NCI-H2171 treated with DMSO at 0.1 percent for 48 hours (cell line): ENCODE measurements at regions not wholly inside any gene's neighbourhood (a gene's known extent, or its start where the extent isn't known, plus 50 kb on each side); places are given as distances from the start of the nearest gene placed in this dataset.
A peak's percentile ranks its signal among the peaks of the same experiment; 100 is the strongest.

ENCODE experiments used
- DNase-seq: peaks from one replicate; lab custom pipeline; 2025; lab: John Stamatoyannopoulos, UW

DNA sequence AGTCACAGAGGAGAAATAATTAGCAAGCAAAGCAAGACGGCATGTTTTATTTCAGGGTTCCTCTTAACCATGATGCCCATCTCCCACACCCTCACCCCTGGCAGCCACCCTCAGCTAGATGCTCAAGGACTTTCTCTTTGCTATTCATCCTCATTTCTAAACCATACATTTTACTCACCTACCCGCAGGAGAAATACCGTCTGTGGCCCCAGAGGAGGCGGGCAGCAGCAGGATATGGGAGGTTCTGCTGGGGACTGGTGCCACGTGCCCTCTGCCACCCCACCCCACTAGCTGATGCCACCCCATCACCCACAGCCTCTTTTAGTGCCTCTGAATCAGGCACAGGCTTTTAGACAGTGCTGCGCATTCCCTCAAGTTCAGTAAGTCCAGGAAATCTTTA is 168.7 kb upstream of the ITGB1 start:
- DNase-seq = no peak

DNA sequence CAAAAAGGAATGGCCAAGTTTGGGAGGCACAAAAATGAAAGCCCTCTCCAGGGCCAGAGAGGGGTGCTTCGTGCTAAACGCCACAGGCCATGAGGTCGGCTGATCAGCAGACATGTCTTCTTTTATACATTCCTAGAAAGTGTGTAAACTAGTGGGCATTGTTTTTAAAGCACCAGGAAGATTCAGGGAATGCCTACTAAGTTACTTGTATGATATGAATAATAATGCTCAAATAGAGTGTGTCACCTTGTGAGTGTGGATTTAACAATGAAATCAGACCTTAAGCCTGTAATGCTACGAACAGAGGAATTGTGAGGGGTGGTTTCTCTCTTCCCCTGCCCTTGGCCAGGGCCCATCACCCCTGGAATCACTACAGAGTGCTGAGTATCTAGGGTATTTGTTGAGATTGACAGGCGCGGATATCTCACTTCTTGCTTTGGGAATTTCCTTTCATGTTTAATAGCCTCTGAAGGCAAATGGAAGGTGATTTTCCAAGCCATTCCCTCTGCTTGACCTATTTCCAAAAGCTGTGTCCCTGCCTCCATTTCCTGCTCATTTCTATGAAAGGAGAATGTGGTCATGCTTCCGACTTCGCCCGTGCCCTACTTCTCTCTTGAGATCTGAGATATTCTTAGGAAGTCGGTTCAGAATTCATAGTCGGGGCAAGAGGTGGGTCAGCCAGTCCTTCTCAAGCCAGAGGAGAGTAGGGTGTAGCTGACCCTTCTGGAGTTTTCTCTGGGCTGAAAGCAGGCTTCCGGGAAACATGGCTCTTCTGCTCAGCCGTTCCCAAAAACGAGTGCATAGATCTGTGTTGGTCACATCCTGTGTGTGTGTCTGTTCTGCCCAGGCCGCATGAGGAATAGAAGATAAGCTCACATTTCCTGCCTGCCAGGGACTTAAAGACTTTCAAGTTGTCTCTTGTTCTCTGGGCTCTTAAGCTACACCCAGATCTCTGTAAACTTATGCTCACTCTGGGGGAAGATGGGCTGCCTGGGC is 167.8 kb upstream of the ITGB1 start:
- DNase-seq = no peak

DNA sequence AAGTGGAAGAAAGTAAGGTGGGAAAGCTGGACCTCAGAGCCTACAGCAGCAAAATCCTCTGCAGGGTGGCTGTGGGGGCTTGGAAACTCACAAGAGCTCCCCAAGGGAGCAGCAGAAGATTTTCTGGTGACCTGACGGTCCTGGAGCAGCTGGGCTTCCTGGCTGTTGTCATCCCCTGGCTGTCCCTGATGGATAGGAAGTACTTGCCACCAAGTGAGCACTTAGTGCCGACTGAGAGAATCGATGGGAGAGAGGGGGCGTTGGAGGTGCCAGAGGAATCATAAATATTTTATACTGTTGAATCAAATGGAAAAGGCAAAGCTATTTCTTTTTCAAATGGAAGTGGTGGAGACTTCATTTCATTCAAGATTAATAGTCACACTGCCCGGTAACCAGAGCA is 167.1 kb upstream of the ITGB1 start:
- DNase-seq = no peak

DNA sequence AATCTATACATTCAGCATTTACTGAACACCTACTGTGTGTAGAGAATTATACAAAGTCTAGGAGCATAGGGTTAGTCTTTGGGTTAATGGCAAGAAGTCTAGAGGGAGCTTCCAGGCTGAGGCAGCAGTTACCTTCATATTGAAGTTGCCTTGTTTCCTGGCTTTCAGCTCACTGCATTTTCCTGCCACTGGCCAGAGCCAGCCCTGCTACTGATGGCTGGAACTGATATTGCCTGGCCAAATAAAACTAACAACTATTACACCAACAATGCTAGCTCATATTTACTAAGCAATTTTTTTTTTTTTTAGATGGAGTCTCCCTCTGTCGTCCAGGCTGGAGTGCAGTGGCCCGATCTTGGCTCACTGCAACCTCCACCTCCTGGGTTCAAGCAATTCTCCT is 165.7 kb upstream of the ITGB1 start:
- DNase-seq = no peak

DNA sequence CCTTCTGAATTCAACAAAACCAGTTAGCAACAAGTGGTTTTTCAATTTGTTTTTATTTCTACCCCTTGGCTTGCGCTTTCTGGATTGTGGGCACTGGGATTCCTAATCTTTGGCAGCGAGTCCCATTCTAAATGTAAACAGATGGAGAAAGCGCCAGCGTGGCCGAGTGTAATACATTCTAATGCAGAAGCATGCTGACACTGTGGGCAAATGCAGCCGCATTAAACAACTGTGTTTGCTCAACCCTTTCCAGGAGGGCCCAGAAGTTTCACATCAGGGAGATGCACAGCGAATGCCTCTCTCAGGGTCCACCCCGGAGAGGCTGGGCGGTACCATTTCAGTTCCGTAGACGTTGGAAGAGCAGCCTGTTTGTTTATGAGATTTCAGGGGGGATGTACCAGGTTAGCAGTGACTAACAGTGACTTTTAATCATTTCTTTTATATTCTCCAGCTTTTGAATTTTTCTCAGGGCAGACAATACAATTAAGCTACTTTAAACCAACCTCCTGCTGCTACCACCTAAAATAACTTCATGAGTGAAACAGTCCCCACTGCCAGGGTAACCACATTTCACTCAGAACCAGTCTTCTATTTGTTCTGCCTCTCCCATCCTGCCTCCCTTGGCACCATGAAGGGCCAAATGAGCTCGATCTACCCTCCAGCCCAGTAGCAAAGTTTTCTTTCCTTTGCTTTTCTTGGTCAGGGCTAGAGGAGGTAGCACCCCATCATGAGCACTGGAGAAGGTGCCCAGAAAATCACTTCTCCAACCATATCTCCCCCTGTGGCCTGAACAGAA is 164.2 kb upstream of the ITGB1 start:
- no peak for DNase-seq

DNA sequence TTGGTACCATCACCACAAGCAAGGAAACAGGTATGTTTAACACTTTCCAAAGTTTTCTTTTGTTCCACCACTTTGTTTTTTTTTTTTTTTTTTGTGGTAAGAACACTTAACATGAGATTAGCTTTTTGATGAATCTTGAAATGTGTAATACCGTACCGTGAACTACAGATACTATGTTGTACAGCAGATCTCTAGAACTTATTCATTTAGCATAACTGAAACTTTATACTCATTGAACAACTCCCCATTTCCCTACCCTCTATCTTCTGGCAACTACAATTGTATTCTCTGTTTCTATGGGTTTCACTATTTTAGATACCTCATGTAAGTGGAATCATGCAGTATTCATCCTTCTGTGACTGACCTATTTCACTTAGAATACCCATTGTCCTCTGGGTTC is 162.7 kb upstream of the ITGB1 start:
- no peak for DNase-seq

DNA sequence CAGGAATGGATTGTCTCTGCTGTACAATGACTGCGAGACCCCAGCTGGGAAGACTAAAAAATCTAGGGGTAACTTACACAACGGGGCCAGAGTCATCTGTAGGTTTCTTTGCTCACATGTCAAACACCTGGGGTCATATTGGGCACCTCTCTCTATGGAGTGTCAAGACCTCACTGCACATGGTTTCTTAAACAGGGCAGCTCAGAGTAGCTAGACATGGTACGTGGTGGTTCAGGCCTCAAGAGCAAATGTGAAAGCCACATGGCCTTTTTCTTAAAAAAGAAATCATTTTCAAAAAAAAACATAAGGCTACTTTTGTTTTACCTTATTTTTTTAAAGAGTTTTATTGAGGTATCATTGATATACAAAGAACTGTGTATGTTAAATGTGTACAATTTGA is 162.2 kb upstream of the ITGB1 start:
- no peak for DNase-seq

DNA sequence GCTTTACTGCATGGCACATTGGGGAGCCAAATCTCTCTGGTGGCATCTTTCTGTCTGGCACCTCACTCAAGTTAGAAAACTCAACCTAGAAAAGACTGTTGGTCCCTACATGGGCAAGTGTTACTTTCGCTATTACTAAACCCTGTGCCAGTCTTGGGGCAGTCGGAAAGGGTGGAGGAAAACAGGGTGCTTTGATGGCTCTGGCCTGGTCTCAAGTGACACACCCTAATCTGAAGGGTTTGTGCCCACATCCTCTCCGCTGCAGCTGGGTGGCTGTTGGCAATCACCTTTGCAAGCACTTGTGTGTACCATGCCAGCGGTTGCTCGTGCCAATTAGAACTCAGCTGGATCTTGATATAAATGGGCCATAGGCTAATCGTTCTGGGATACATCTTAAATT is 159.8 kb upstream of the ITGB1 start:
- no peak for DNase-seq

DNA sequence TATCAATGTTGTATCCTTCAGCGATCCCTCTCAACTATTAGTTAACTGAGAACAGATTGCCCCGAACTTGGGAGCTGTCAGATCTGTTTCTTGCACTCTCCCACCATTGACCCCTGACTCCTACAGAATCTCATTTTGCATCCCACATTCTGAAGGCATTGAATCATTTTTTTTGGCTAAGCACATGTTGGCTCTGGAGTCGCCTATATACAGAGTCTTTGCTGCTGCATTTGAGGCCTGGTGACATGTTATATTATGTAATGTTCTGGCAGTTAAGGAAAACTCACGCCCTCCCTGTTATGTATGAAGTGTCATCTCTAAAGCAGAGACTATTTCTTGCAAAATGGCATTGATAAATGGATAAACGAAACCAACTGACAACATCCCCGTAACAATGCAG is 159.2 kb upstream of the ITGB1 start:
- no peak for DNase-seq

DNA sequence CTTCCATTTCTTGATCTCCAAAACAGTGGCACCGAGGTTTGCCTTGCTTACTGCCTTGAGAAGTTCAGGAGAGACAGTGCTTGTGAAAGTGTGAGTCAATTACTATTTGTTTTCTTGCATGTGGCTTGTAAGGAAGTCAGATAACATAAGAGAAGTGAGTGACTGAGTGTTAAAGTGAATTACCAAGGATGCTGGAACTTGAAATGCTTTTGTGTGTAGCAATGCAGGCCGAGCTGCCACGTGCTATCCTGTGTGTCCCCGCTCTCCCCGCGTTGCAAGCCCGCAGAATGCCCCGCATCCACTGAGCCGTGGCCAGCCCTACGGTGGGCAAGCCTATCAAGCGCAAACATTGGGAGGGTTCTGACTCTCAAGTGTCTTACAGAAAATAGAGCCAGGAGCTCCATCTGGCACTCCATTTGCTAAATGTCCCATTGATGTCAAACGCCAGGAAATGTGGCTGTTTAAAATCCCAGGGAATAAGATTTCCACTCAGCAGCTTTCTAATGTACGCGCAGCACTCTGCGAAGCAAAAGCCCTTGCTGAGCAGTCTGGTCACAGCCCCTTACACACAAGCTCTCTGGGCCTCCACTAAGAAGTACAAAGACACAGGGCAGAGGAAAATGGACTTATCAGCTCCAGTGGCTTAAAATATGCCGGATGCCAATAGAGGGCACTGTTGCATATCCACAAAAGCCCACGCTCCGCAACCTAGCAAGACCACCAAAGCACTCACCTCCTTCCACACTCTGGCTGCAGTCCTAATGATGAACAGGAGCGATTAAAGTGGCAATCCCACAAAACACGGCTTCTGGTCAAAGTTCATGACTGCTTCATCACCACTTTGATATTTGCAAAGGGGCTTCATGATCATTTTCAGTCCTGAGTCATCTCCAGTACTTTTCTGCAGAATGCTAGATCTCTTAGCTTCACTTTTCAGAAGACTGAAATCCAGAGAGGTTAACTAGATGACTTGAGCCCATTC is 158.0 kb upstream of the ITGB1 start:
- DNase-seq = peak; percentile 56

DNA sequence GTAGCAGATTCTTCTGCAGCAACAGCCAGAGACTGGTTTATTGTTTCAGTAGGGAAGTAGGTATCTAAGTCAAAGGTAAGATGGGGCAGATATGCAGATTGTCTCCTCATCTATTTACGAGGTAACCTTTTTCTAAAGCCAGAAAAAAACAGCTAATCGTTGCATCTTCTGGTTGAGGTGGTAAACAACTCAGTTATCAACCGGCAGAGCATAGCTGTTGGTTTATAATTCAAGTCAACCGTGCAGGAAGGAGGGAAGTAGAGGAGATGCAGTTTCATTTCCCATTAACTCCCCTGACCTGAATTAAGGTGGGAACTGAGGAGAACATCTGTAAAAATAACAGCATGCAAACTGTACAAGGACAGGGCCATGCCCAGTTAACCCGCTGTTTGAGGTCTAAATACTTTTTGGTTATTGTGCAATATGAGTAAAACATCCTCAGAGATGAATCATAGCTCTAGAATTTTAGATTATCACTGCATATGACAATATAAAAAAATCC is 156.5 kb upstream of the ITGB1 start:
- no peak for DNase-seq

DNA sequence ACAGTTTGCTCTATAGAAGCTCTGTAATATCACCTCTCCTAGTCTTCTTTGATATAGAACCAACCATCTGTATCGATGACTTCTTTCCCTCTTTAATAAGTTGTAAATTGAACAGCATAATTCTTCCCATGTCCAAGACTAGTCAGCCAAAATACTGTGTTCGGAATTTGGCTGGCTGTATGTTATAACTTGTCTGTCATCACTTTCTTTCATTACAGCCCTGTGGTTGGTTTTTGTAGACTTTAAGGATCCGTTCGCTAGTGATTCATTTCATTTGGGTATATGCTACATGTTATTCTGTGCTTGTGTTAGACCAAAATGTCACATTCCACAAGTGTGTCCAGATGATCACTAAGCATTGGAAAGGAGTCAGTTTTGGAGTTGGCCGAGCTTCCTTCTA is 155.4 kb upstream of the ITGB1 start:
- DNase-seq = no peak

DNA sequence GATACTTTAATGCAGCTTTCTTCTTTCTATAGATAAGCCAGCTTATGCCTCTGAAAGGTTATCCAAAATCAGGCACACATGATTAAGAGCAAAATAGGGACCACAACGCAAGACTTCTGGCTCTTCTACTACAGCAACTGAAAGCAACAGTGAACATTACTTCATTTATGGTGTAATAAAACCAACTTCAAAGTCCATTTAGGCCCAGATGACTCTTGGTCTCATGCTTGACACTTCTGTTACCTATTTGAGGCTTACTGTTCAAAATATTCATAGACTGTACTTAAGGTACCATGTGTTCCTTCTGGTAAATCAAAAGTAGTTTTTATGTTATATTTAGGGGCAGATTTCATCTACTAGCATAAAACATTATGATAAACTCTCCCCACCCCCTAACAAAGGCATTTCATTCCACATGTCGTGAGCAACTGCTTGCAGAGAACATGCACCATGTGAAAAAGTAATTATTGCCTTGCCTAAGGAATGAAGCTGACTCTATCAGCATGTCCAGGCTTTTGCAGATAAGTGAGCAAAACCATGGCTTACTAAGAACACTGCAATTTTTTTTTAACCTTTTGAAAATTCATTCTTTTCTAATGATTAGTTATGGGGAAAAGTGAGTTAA is 154.9 kb upstream of the ITGB1 start:
- no peak for DNase-seq

DNA sequence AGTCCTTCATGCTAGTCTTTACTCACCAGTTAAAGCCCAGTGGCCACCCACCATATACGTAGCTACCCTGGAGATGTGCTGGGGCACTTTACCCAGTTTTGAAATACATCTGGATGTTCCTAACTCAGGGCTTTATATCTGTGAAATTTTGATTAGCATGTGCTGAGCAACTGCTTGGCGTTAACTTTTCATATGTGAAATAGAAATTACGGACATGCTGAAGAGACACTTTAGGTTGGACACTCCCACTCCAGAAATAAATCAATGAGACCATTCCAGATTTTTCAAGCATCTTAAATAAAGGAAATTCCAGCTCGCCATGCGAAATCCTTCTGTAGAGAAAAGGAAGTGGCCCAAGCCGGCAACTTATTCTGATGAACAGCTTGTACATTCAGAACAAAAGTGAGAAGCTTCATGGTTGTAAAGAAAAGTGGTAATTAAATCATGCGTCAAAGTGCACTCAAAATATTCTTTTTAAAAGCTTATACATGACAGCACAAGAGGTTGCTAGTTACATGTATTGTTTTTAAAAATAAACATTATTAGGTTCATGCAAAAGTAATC is 153.5 kb upstream of the ITGB1 start:
- no peak for DNase-seq

DNA sequence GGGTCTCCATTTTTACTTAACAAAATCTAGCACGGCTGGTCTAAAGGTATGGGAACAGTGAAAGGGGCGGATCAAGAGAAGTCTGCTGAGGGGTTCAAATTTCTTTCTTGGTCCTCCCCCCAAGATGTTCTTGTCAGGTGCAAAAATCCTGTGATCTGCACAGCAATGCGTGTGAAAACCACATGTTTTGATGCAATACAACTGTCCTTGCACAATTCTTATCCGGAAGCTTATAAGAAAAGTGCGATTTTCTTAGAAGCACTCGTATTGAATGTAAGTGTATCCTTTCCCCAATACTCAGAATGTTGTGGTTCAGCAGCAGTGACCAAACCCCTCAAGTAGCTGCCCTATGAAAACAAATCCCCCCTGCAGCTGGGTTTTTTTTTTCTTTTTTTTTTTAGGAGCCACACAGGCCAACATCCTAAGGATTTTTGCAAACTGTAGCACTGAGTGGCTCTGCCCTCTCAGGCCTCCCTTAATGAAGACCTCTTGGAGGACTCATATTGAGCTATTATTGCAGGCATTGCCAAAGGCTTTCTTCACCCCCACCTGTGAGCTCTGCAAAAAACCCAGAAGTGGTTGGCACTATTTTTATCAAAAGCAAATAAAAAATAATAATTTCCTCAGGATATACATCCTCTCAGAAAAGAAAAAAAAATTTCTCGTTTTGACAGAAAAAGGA is 151.9 kb upstream of the ITGB1 start:
- no peak for DNase-seq

DNA sequence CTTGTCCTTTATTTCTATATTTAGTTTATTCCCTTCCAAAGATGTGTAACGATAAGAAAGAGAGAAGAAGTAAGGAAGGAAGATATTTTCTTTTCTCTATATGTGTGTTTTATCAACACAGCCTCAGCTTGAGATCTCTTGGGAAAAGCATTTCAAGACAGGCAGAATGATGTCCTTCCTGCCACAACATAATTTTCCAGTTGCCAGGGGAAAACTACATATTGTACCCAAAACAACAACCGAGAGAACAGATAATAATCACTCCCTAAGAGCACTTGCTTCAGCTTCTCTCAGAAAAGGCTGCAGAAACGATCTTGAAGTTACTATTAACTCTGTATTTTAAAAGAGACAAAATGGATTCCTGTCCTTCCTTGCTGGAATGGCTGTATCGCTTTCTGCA is 151.4 kb upstream of the ITGB1 start:
- no peak for DNase-seq

DNA sequence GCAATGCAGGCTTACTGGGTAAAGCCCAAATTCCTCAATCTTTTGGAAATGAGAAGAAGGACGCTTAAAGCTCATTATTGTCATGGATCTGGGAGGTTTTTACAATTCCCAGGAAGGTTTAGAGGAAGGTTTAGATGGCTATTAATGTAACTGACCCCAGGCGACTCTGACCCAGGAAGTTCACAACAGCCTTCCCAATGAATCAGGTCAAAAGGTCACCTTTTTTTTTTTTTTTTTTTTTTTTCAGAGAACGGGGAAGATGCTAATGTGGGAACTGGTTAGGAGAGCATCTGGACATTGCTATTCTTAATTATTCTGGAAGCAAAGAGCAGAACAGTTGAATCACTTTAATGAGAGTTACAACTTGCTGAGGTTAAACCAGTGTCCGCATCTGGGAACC is 149.9 kb upstream of the ITGB1 start:
- DNase-seq = no peak

DNA sequence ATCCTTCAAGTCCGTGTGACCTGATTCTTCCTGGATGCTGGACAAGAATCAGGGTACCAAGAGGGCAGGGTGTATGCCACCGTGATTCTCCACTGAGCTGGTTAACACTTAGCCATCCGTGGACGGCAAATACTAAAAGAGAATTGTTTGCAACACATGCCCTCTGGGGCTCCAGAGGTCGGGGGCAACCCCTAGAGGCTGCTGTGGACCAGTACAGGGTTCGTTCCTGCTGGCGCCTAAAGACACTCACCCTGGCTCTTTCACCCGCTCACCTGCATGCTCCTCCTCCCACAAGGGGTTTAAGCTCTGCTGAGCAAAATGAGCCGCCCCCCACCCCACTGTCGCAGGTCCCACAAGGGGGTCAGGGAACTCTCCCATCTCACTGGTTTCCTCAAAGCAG is 148.7 kb upstream of the ITGB1 start:
- no peak for DNase-seq

DNA sequence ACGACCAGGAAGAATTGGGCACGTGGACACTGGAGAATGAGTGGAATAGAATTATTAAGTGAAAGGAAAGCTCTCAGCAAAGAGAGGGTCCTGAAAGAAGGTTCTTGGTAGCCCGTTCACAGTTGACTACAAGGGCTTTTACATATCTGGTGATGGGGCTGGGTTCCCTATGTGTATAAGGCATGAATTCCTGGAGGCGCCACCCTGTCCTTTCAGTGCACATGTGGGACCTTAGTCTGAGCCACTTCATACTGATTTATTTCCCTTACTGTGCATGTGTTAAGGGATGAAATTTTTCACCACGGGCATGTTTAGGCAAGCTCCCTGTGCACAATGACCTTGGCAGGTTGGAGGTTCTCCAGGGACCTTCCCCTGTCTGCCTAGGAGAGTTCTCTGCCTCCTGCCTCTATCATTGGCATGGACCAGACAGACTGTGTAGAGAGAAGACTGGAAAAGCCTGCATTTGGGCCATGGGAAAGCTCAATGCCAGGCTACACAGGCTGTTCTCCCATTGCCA is 145.9 kb upstream of the ITGB1 start:
- no peak for DNase-seq

DNA sequence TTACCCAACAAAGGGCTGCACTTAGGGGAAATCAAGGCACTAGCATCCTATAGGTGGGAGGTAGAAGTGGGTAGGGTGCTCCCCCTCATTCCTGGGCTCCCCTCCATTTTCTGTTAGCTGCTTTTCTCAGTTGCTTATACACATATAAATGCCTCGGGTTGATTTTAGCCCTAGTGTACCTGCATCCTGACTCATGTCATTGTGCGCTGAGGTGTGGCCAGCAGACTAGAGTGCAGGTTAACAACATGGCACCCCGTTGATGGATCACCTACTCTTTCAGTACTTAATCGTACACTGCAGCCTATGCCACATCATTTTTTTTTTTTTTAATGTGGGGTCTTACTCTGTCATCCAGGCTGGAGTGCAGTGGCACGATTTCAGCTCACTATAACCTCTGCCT is 144.0 kb upstream of the ITGB1 start:
- no peak for DNase-seq
